ENCODE measurements at regions not wholly inside any gene's neighbourhood (a gene's known extent, or its start where the extent isn't known, plus 50 kb on each side); places are given as distances from the start of the nearest gene placed in this dataset.

DNA sequence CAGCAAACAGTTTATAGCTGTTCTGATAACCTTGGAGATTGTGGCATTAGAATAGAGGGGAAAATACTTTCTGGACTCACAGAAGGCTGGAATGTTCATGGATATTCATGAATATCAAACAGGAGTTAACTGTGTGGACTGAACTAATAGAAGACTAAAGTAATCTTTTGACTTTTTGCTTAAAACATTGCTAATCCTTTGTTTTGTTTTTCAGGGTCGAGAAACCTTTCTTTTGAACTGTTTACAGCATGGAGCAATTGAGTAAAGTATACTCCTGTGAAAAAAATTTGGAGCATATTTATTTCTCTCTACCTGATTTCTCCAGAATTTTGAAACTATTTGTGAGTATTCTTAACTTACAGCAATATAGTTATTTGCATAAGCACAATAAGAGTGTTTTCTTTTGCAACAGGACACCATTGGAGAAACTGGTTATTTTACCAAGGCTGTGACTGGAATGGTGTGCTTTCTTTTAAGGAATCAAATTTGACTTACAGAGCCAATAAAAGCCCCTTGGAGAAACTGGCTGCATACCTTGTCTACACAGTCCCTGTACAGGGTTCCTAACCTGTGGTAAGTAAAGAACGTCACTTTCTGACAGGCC, 821.6 kb downstream of the TBC1D22A start:
- in situ Hi-C loops (cut with HindIII; ENCODE audit: low sequenced_read_pairs): no loop called here
- no peak overlapping the region for H3K4me3 ChIP-seq (ENCODE audit: low read depth, low read length)
- no peak for DNase-seq (ENCODE audit: low read depth)

DNA sequence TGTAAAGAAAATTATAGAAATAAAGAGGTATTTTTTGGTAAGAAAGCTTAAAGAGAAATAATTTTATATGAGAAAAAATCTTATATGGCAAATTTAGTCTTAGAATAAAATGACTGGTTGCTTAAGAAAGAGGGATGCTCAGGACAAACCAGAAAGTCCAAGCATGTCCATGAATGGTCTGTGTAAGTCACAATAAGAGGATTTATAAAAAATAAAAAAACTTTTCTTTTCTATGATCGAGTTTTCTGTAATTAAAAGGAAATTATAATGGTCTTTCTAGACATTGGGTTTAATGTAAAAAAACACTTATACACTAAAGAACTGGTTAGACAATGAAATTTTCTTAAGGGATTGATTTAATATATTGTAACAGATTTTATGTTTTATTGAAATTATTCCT, 819.6 kb downstream of the TBC1D22A start:
- in situ Hi-C loops (cut with HindIII; ENCODE audit: low sequenced_read_pairs): no loop called here
- TF ChIP-seq, protein P1, sequence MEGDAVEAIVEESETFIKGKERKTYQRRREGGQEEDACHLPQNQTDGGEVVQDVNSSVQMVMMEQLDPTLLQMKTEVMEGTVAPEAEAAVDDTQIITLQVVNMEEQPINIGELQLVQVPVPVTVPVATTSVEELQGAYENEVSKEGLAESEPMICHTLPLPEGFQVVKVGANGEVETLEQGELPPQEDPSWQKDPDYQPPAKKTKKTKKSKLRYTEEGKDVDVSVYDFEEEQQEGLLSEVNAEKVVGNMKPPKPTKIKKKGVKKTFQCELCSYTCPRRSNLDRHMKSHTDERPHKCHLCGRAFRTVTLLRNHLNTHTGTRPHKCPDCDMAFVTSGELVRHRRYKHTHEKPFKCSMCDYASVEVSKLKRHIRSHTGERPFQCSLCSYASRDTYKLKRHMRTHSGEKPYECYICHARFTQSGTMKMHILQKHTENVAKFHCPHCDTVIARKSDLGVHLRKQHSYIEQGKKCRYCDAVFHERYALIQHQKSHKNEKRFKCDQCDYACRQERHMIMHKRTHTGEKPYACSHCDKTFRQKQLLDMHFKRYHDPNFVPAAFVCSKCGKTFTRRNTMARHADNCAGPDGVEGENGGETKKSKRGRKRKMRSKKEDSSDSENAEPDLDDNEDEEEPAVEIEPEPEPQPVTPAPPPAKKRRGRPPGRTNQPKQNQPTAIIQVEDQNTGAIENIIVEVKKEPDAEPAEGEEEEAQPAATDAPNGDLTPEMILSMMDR (IDR thresholded peaks at IDR 0.05; ENCODE audit: low read depth, low read length, missing control alignments): no peak

More for the DNA sequence above, 821.6 kb downstream of the TBC1D22A start:
- TF ChIP-seq, protein P1 (IDR thresholded peaks at IDR 0.05; ENCODE audit: low read depth, low read length, missing control alignments): no peak

DNA sequence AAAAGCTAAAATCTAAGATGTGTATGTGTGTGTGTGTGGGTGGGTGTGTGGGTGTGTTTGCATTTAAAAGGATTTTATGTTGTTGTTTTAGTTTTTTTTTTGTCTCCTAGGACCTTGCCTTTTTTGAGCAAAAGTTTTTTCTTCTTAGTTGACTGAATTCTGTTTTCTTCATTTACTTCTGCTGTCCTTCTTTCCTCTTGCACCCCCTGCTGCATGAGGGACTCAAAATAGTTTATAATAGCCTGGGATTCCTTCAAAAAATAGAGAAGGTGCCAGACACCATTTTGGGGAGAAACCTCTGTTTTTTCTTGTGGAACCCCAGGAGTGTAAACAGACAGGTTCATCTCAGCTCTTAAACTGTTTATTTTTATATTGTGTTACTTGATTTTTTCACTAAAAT, 817.7 kb downstream of the TBC1D22A start:
- TF ChIP-seq, protein P1 (IDR thresholded peaks at IDR 0.05; ENCODE audit: low read depth, low read length, missing control alignments): no peak
- in situ Hi-C loops (cut with HindIII; ENCODE audit: low sequenced_read_pairs): no loop called here
- no peak for DNase-seq (ENCODE audit: low read depth)
- no peak overlapping the region for H3K4me3 ChIP-seq (ENCODE audit: low read depth, low read length)

More for the DNA sequence above, 819.6 kb downstream of the TBC1D22A start:
- DNase-seq (ENCODE audit: low read depth): no peak
- no peak overlapping the region for H3K4me3 ChIP-seq (ENCODE audit: low read depth, low read length)

DNA sequence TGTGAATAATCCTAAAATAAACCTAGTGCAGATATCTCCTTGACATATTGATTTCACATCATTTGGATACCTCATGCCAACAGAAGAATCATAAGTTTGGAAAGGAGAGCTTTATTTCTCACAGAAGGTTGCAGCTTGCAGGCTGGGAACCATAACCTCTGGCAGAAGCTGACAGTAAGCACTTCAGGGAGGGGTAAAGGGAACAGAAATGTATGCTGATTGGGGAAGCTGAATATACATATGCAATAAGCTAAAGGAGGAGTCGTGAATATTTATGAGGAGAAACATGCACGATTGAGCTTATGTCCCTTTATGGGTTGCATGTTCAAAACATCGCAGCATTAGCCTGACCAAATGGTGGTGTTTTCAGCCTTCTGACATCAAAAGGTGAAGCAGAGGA, 814.5 kb downstream of the TBC1D22A start:
- DNase-seq (ENCODE audit: low read depth): no peak
- TF ChIP-seq, protein P1 (IDR thresholded peaks at IDR 0.05; ENCODE audit: low read depth, low read length, missing control alignments): no peak
- H3K4me3 ChIP-seq (ENCODE audit: low read depth, low read length): no peak overlapping the region
- in situ Hi-C loops (cut with HindIII; ENCODE audit: low sequenced_read_pairs): no loop called here

DNA sequence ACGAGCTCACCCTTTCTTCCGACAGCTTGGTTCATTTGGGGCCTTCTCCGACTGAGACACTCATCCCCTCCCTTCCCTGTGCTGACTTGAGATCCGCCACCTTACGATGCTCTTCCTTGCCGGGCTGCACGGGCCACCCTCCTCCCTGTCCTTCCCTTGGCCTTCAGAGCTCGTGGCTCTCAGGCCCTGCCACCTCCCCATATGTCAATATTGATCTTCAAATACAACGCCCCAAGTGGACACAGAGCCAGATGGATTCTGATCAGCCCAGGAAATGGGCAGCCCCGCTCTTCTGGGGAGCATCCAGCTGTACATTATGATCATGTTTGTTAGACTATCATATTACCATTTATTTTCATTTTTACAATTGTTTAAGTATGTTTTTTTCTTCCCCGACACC, 812.8 kb downstream of the TBC1D22A start:
- in situ Hi-C loops (cut with HindIII; ENCODE audit: low sequenced_read_pairs): no loop called here
- TF ChIP-seq, protein P1 (IDR thresholded peaks at IDR 0.05; ENCODE audit: low read depth, low read length, missing control alignments): no peak
- no peak for DNase-seq (ENCODE audit: low read depth)
- H3K4me3 ChIP-seq (ENCODE audit: low read depth, low read length): no peak overlapping the region

DNA sequence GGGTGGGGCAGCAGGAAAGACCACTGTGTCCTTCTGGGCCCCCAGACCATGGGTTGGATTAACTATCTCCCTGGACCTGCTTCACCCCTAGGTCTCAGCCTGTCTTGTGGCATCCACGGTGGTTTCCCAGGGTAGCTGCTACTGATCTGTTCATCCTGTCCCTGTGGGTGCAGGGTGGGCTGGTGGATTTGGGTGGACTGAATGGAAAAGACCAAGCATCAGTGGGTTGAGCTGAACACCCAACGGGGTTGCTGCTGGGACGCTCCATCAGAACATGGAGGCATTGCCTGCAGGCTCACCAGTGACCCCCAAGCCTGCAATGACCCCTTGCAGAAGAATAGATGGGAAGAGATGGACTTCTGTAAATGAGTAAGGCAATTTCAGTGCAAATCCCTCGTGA, 812.1 kb downstream of the TBC1D22A start:
- in situ Hi-C loops (cut with HindIII; ENCODE audit: low sequenced_read_pairs): no loop called here

More for the DNA sequence above, 812.1 kb downstream of the TBC1D22A start:
- no peak for DNase-seq (ENCODE audit: low read depth)
- H3K4me3 ChIP-seq (ENCODE audit: low read depth, low read length): no peak overlapping the region
- TF ChIP-seq, protein P1 (IDR thresholded peaks at IDR 0.05; ENCODE audit: low read depth, low read length, missing control alignments): no peak
